NOMO-1 treated with dmso at 0.1 percent for 144 hours (cell line): ENCODE measurements at regions not wholly inside any gene's neighbourhood (a gene's known extent, or its start where the extent isn't known, plus 50 kb on each side); places are given as distances from the start of the nearest gene placed in this dataset.

Source experiments
- DNase-seq: peaks from one replicate; lab custom pipeline; 2025; ENCODE audit not compliant: unreplicated experiment; lab: John Stamatoyannopoulos, UW

DNA sequence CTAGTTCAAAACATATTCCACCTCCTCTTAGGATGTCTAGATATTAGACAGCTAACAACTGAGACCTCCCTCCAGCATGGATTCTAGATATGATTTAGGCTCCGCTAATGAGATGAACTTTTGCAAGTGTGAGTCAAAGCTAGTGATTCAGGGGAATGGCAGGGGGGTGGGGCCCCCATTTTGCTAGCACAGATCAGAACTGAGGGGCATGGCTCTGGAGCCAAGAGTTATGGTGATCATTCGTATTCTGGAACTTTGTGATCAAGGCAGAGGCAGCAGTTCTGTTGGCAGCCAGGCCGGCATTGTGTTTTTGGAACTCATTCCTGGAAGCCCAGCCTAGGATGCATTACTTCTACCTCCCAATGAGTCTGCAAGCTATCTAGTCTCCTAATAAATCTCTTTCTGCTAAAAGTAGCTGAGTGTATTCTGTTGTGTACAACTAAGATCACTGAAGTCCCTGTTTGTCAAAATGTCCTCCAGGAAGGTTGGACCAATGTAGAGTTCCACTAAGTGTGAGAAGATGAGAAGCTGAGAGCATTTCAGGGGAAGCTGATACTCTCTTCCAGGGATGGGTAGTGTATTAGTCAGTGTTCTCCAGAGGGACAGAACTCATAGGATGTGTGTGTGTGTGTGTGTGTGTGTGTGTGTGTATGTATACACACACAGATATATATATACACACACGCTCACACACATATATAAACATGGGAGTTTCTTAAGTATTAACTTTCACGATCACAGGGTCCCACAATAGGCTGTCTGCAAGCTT lies 312.7 kb downstream of the TLE3 start:
- no peak for DNase-seq

DNA sequence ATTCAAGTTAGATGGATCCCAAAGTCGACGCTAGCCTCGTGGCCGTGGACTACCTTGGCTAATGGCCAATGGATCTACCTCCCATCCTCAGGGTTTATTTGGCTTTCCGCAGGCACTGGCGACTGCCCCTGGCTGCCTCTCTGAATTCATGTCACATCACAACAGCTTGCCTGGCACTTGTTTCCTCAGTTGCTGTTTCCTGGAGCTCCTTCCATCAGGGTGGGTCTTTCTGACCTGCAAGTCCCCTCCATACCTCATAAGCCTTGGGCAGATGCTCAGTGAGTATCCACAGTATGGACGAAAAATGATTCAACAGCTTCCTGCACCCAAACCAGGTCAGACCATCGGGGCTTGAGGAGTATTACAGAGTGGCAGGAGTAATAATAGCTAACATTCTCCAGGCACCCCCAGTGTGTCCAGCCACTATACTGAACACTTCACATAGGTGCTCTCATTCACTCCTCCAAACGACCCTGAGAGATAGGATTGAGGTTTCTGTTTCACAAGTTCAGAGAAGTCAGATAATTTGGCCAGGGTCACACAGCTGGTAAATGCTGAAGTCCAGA lies 311.5 kb downstream of the TLE3 start:
- no peak for DNase-seq

- DNase-seq: no peak
Measured at GRCh38 chr15:69787791-69788190, 309.9 kb downstream of the TLE3 start.

DNA sequence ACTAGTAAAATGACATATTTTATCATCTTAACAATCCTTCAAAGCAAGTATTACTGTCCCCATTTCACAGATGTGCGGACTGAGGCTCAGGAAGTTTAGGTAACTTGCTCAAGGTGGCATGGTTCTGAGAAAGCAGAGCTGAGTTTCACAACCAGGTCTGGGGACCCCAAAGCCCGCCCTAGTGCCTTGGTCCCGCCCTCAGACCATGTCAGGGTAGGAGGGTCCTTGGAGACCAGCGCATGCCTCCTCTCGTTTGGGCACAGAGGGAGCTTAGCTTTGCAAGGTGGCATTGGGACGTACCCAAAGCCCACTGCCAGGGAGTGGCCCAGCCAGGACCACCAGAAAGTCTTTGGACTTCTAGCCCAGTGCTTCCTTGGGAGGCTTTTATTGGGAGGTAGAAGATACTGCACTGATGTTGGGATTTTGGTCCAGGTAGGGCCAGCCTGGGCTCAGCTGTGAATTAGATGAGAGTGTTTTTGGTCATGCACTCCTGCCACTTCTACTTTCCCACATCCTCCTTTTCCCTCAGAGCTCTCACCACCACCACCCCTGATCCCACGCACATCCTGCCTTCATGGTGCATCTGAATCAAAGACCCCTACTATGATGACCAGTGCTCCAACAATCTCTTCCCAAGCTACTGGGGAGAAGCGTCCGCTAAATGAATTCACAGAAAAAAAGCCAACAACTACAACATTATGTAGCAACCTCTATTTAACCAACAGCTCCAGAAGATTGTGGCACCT lies 307.9 kb downstream of the TLE3 start:
- DNase-seq: no peak

DNA sequence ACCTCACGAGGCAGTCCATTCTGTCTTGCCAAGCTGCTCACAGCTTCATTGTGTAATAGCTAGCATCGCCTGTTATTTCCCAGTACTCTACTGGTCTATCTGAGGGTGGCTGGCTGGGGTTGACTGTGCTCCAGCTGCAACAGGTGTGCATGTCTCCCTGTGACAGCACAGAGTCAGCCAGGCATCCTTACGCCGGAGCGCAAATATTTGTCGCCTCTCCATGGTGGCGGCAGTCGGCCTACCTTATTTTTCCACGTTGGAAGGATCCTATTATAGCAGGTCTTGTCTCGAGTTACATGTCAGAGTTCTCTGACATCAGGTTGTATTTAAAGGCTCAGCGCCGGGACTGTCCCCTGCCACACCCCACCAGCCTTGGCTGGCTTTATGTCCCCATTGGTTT lies 307.1 kb downstream of the TLE3 start:
- DNase-seq: no peak

DNA sequence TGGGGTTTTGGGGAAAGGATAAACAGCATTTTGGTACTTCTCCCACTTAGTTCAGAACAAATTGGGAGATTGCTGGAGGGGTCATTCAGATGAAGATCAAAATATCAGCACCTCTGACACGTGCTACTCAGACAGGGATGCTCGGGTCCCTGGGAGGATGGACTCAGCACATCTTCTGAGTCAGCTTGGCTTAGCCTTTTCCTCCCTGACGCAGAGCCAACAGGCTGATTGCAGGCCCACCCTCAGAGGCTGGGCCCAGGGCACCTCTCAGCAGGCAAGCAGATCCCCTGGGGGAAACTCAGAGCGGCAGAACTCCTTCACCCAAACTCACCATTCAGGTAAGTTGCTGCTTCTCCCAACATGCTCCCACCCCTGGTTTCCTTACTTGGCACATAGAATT lies 304.9 kb downstream of the TLE3 start:
- no peak for DNase-seq

DNA sequence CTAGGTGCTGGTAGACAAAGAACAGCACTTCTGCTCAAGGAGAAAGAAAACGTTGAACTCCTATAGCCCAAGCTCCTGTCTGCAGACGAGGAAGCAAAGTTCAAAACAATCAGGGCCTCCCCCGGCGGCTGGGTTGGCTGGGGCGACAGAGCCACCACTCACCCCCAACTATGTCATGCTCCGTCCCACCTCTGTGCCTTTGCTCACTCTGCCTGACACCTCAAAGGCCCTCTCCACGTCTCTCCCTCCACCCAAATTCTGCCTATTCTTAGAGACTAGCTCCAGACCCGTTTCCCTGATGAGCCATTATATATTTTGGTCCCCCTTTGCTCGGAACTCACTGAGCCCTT lies 304.3 kb downstream of the TLE3 start:
- DNase-seq: no peak

GRCh38 chr15:69793781-69794451 lies 303.8 kb downstream of the TLE3 start:
- no peak for DNase-seq

DNA sequence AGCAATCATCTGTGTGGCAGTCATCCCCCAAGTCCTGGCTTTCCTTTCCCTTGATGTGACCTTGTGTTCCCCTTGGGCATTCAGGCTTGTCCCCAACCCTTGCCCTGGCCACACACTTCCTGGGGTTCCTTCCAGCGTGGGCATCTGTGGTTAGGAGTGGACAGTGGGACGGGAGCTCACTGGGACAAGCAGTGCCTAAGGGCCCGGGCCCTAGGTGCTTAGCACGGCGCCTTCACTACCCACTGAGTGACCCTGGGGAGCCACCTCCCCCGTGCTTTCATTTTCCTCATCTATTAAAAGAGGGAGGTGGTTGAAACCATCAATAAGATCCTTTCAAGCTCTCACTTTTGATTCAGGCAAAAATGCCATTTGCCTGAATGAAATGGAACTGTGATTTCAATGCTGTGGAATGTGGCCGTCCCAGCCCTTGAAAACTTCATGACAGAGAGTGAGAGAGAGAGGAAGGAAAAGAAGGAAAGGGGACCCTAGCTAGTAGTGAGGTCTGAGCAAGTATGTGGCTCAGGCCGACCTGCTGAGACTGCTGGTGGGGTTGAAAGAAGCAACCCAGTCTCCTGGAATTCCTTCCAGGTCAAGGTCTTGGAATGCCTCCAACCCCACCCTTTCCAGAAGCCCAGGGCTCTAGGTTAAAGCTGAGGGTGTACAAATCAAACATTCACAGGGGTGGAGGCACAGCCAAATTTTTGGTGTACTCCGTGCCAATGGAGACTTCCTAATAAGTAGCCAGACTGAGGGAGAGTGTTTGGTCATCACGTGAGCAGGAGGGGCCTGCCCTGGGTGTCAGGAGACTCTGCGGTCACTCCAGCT lies 302.9 kb downstream of the TLE3 start:
- DNase-seq: no peak

DNA sequence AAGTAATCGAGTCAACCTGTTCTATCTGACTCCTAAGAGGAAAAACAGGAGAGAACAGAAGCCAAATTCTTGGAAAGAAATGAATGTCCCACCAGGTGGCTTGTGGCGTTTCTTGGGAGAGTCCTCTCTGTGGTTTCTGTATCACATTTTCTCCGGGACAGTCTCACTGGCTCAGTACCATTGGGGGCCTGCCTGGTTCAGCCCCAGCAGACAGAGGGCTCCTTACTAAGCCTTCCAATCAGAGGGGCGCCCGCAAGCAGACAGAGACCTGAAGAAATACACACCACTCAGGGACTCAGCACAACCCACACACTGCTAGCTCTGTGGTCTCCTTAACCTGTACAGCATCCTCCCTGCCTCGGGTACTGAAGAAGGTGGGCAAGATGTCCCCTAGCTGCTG lies 302.1 kb downstream of the TLE3 start:
- no peak for DNase-seq

DNA sequence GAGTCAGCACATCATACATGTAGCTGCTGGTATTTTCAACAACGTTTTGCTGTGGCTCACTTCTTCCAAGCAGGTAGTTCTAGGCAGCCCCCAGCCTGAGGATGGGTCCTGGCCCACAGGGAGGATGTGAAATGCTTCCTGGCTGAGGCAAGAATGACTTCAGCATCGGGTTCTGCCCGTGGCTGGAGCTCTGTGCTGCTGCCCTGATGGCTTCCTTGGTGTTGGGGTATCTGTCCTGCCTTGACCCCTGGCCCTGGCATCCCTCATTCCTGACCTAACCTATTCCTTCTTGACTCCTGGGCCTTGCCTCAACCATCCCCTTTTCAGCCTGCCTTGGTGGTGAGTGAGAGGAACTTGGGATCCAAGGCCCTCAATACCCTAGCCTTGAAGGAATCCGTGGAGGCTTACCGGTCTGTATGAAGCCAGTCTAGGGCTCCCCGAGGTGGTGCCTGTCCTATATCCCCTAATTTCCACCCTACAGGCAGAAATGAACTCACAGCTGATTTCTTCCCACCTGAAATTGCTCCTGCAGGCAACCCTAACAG lies 300.6 kb downstream of the TLE3 start:
- DNase-seq: no peak

GRCh38 chr15:69797615-69798014 lies 300.1 kb downstream of the TLE3 start:
- DNase-seq: no peak

GRCh38 chr15:69798481-69799250 lies 299.1 kb downstream of the TLE3 start:
- DNase-seq: no peak

GRCh38 chr15:69801144-69801543 lies 296.6 kb downstream of the TLE3 start:
- DNase-seq: no peak

- no peak for DNase-seq
Measured at GRCh38 chr15:69802432-69802831, 295.3 kb downstream of the TLE3 start.

DNA sequence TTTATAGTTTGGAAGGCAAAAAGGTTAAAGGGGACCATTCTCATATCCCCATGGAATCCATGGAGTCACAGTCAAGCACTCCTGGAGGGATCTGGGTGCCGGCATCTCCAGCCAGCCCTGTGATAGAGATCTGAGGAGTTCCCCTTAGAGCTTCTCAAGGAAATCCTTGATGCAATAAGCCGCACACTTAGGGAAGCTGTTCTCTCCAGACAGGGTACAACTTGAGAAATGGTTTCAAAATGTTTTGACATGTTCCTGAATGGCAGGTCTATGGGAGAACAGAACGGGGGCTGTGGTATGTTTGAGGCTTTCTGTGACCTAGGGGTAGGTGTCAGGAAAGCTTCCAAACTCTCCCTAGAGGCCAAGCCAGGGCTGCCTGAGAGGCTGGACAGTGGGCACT lies 292.9 kb downstream of the TLE3 start:
- DNase-seq: peak; percentile 6

GRCh38 chr15:69805248-69805953 lies 292.3 kb downstream of the TLE3 start:
- no peak for DNase-seq

- DNase-seq: no peak
Measured at GRCh38 chr15:69806287-69806915, 291.3 kb downstream of the TLE3 start.

- peak; percentile 30 for DNase-seq
Measured at GRCh38 chr15:69807721-69808120, 290.0 kb downstream of the TLE3 start.
